Body of pancreas (tissue), 4 donors: ENCODE measurements at regions not wholly inside any gene's neighbourhood (a gene's known extent, or its start where the extent isn't known, plus 50 kb on each side); places are given as distances from the start of the nearest gene placed in this dataset.

Experiments used
- POLR2A ChIP-seq, 3 donors: fragments of 450-650 bp; IDR thresholded peaks; one replicate each; pipeline ENCODE4 v1.6.1; 2016; ENCODE audit warnings: antibody characterized with exemption in 3 of 3, mild to moderate bottlenecking in 2 of 3
- TF ChIP-seq, protein P1 (sequence below), 7 experiments: fragments of 450-650 bp in 4 of 7; fragments of 200-600 bp in 3 of 7; sonication (generic) in 3 of 7; IDR thresholded peaks; one replicate each; pipeline ENCODE4 v1.5.1; 2016 to 2019; ENCODE audit warnings: antibody characterized with exemption in 7 of 7

- TF ChIP-seq, protein P1, sequence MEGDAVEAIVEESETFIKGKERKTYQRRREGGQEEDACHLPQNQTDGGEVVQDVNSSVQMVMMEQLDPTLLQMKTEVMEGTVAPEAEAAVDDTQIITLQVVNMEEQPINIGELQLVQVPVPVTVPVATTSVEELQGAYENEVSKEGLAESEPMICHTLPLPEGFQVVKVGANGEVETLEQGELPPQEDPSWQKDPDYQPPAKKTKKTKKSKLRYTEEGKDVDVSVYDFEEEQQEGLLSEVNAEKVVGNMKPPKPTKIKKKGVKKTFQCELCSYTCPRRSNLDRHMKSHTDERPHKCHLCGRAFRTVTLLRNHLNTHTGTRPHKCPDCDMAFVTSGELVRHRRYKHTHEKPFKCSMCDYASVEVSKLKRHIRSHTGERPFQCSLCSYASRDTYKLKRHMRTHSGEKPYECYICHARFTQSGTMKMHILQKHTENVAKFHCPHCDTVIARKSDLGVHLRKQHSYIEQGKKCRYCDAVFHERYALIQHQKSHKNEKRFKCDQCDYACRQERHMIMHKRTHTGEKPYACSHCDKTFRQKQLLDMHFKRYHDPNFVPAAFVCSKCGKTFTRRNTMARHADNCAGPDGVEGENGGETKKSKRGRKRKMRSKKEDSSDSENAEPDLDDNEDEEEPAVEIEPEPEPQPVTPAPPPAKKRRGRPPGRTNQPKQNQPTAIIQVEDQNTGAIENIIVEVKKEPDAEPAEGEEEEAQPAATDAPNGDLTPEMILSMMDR (IDR thresholded peaks at IDR 0.05), result no peak
- no peak for TF ChIP-seq POLR2A (IDR thresholded peaks at IDR 0.05)
These were observed 429.6 kb upstream of the ZNF608 start for GRCh38 chr5:125176005-125176390.
